ENCODE measurements at regions not wholly inside any gene's neighbourhood (a gene's known extent, or its start where the extent isn't known, plus 50 kb on each side); places are given as distances from the start of the nearest gene placed in this dataset.
"Not testable (repeated sequence)": the region's sequence is repeated elsewhere in the genome, so short reads cannot be mapped to it uniquely, and the experiment has no call there.

GRCh38 chr6:155770856-155771255 lies 315.2 kb upstream of the NOX3 start:
- no peaks in the 10 kb centered on the region for H3K4me1 Mint-ChIP-seq
- no peak overlapping the region for H3K27ac Mint-ChIP-seq
- TF ChIP-seq, protein P1, sequence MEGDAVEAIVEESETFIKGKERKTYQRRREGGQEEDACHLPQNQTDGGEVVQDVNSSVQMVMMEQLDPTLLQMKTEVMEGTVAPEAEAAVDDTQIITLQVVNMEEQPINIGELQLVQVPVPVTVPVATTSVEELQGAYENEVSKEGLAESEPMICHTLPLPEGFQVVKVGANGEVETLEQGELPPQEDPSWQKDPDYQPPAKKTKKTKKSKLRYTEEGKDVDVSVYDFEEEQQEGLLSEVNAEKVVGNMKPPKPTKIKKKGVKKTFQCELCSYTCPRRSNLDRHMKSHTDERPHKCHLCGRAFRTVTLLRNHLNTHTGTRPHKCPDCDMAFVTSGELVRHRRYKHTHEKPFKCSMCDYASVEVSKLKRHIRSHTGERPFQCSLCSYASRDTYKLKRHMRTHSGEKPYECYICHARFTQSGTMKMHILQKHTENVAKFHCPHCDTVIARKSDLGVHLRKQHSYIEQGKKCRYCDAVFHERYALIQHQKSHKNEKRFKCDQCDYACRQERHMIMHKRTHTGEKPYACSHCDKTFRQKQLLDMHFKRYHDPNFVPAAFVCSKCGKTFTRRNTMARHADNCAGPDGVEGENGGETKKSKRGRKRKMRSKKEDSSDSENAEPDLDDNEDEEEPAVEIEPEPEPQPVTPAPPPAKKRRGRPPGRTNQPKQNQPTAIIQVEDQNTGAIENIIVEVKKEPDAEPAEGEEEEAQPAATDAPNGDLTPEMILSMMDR (IDR thresholded peaks at IDR 0.05; ENCODE audit: unreplicated experiment in 3 of 3), result no peak
- peaks cover 25% of the 10 kb centered on the region for H3K9me3 Mint-ChIP-seq
- no peaks in the 10 kb centered on the region for H3K27me3 Mint-ChIP-seq (ENCODE audit: low read depth)
- H3K36me3 Mint-ChIP-seq (ENCODE audit: low read depth), result no peaks in the 10 kb centered on the region
- no peak overlapping the region for H3K4me3 Mint-ChIP-seq

- H3K4me1 Mint-ChIP-seq, result no peaks in the 10 kb centered on the region
- peaks cover 25% of the 10 kb centered on the region for H3K9me3 Mint-ChIP-seq
- no peaks in the 10 kb centered on the region for H3K36me3 Mint-ChIP-seq (ENCODE audit: low read depth)
- TF ChIP-seq, protein P1 (IDR thresholded peaks at IDR 0.05; ENCODE audit: unreplicated experiment in 3 of 3), result no peak
- no peak overlapping the region for H3K4me3 Mint-ChIP-seq
- no peak overlapping the region for H3K27ac Mint-ChIP-seq
- H3K27me3 Mint-ChIP-seq (ENCODE audit: low read depth), result no peaks in the 10 kb centered on the region
Observed at GRCh38 chr6:155770313-155770712, 314.7 kb upstream of the NOX3 start.

DNA sequence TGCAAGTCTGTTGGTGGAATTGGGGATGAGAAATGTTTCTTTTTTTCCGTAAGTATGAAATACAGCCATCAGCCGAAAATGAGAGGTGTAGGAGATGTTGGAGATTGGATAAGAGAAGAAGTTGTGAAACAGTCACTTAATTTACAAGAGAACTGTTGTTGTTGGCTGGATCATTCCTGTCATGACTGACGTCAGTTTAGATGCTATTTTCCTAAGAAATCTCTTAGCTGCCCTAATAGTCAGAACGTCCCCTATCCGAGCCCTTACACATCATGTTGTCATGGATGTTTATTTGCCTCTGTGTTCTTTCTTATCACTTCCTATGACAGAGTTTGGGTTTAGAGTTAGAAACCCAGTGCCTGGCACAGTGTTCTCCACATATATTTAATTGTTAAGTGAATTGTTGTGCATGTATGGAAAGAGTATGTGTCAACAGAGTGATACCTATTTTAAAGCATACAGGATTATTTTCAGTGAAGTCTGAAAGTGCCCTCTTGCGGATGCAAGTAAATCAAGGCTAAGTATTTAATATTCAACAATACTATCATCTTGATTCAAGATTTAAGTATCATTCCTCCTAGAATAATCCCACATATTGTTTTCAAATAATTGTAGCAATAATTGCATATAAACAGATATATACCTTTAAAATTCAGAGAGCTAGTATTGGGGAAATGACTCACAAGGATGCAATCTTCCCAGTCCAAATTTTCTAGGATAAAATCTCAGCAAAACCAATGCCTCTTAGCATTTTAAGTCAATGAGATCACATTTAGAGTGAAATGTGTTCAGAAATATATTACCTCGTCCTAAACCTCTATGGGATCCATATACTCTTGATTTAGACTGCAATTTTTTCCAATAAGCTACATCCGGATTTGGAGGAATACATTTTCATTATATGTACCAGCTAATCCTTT lies 309.9 kb upstream of the NOX3 start:
- Mint-ChIP-seq H3K27ac (no peak overlapping the region), H3K4me3 (no peak overlapping the region), H3K27me3 (ENCODE audit: low read depth) (no peaks in the 10 kb centered on the region), H3K36me3 (ENCODE audit: low read depth) (no peaks in the 10 kb centered on the region), H3K4me1 (no peaks in the 10 kb centered on the region), H3K9me3 (peaks cover 11% of the 10 kb centered on the region)
- TF ChIP-seq, protein P1 (IDR thresholded peaks at IDR 0.05; ENCODE audit: unreplicated experiment in 3 of 3), result no peak

DNA sequence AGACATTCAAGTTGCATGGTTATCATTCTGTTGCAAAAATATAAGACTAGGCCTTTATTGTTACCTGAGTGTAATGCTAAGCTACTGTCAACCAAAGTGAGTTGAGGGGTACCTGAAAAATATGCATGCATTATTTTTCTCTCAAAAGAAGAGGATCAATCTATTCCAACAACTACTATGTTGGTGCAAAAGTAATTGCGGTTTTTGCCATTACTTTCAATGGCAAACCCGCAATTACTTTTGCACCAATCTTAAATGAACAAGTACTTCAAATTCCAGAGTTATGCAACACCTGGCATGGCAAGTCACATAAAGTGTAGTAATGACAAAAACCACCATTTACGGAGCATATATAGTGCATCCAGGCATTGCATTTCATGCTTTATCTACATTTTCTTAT lies 307.0 kb upstream of the NOX3 start:
- no peaks in the 10 kb centered on the region for H3K4me1 Mint-ChIP-seq
- H3K27ac Mint-ChIP-seq, result no peak overlapping the region
- no peaks in the 10 kb centered on the region for H3K36me3 Mint-ChIP-seq (ENCODE audit: low read depth)
- H3K4me3 Mint-ChIP-seq, result no peak overlapping the region
- H3K9me3 Mint-ChIP-seq, result no peaks in the 10 kb centered on the region
- TF ChIP-seq, protein P1 (IDR thresholded peaks at IDR 0.05; ENCODE audit: unreplicated experiment in 3 of 3), result no peak
- peaks cover 4% of the 10 kb centered on the region for H3K27me3 Mint-ChIP-seq (ENCODE audit: low read depth)

GRCh38 chr6:155755452-155755851 lies 299.8 kb upstream of the NOX3 start:
- no peaks in the 10 kb centered on the region for H3K4me1 Mint-ChIP-seq
- peaks cover 24% of the 10 kb centered on the region for H3K9me3 Mint-ChIP-seq
- TF ChIP-seq, protein P1 (IDR thresholded peaks at IDR 0.05; ENCODE audit: unreplicated experiment in 3 of 3), result no peak
- no peak overlapping the region for H3K27ac Mint-ChIP-seq
- no peak overlapping the region for H3K4me3 Mint-ChIP-seq
- no peaks in the 10 kb centered on the region for H3K36me3 Mint-ChIP-seq (ENCODE audit: low read depth)
- peaks cover 4% of the 10 kb centered on the region for H3K27me3 Mint-ChIP-seq (ENCODE audit: low read depth)

GRCh38 chr6:155748778-155749177 lies 293.1 kb upstream of the NOX3 start:
- peaks cover 19% of the 10 kb centered on the region for H3K9me3 Mint-ChIP-seq
- H3K27me3 Mint-ChIP-seq (ENCODE audit: low read depth); H3K4me3 Mint-ChIP-seq; H3K36me3 Mint-ChIP-seq (ENCODE audit: low read depth); H3K4me1 Mint-ChIP-seq; H3K27ac Mint-ChIP-seq: not testable (repeated sequence)
